SK-N-SH (cell line): ENCODE measurements at regions not wholly inside any gene's neighbourhood (a gene's known extent, or its start where the extent isn't known, plus 50 kb on each side); places are given as distances from the start of the nearest gene placed in this dataset.

Source experiments
- CTCF ChIA-PET: fragments of 300-600, 350-600 bp; formaldehyde crosslinking; extraction: SDS; loops from one replicate; lab custom pipeline; 2021; lab: Yijun Ruan, JAX
- POLR2A ChIA-PET: fragments of 350-600 bp; sonication (Branson Sonifier 250); formaldehyde crosslinking; extraction: SDS; loops from one replicate; lab custom pipeline; 2020; ENCODE audit warnings: antibody characterized with exemption, inconsistent platforms; lab: Yijun Ruan, JAX
- DNase-seq: peaks from one replicate; pipeline ENCODE4 v3.0.0; 2012
- H2AFZ ChIP-seq: fragments of 200-600 bp; sonication (generic); 2 replicates; pipeline ENCODE4 v1.8.1; 2016; ENCODE audit warnings: antibody characterized with exemption, mild to moderate bottlenecking, low read depth
- H3F3A ChIP-seq: fragments of 200-600 bp; sonication (generic); replicated peaks from 2 replicates; pipeline ENCODE3; 2016; ENCODE audit warnings: antibody characterized with exemption, mild to moderate bottlenecking; ENCODE audit not compliant: insufficient read depth
- H3K27ac ChIP-seq, 2 experiments: fragments of 200-500 bp in 1 of 2; fragments of 200-600 bp in 1 of 2; sonication (Bioruptor generic) in 1 of 2; sonication (generic), shearing (Covaris generic) in 1 of 2; 2 replicates each; pipeline versions ENCODE4 v1.5.1 to v1.6.1; 2014 to 2016; ENCODE audit warnings: low read depth in 2 of 2, inconsistent platforms in 1 of 2, low read length in 1 of 2, mild to moderate bottlenecking in 1 of 2, mixed read lengths in 1 of 2
- H3K27me3 ChIP-seq: fragments of 200-600 bp; sonication (generic), shearing (Covaris generic); 2 replicates; pipeline ENCODE4 v1.6.1; 2016; ENCODE audit warnings: mixed run types; ENCODE audit not compliant: insufficient read depth
- H3K36me3 ChIP-seq, 2 experiments: fragments of 200-500 bp in 1 of 2; fragments of 200-600 bp in 1 of 2; sonication (Bioruptor generic) in 1 of 2; sonication (generic) in 1 of 2; replicated peaks in 1 of 2; 2 replicates each; pipeline versions ENCODE3 to v1.5.1; 2014 to 2016; ENCODE audit warnings: low read length in 1 of 2, mild to moderate bottlenecking in 1 of 2; ENCODE audit not compliant: insufficient read depth in 2 of 2, control insufficient read depth in 1 of 2
- H3K4me1 ChIP-seq, 2 experiments: fragments of 200-500 bp in 1 of 2; fragments of 200-600 bp in 1 of 2; sonication (Bioruptor generic) in 1 of 2; sonication (generic), shearing (Covaris generic) in 1 of 2; 2 replicates each; pipeline versions ENCODE4 v1.5.1 to v1.6.1; 2014 to 2016; ENCODE audit warnings: low read depth in 1 of 2, low read length in 1 of 2, mixed run types in 1 of 2; ENCODE audit not compliant: insufficient read depth in 2 of 2, control insufficient read depth in 1 of 2
- H3K4me2 ChIP-seq: fragments of 200-600 bp; sonication (generic), shearing (Covaris generic); 2 replicates; pipeline ENCODE4 v1.6.1; 2017; ENCODE audit warnings: mixed run types
- H3K4me3 ChIP-seq, 2 experiments: fragments of 200-500 bp in 1 of 2; fragments of 200-600 bp in 1 of 2; sonication (Bioruptor generic) in 1 of 2; sonication (generic), shearing (Covaris generic) in 1 of 2; 2 replicates each; pipeline versions ENCODE4 v1.5.1 to v1.8.1; 2014 to 2016; ENCODE audit warnings: low read depth in 2 of 2, inconsistent platforms in 1 of 2, low read length in 1 of 2, mild to moderate bottlenecking in 1 of 2, mixed read lengths in 1 of 2, moderate library complexity in 1 of 2
- H3K79me2 ChIP-seq: fragments of 200-600 bp; sonication (generic); 2 replicates; pipeline ENCODE4 v1.8.1; 2017; ENCODE audit warnings: mild to moderate bottlenecking; ENCODE audit not compliant: insufficient read depth
- H3K9ac ChIP-seq: fragments of 200-600 bp; sonication (generic); 2 replicates; pipeline ENCODE4 v1.6.1; 2017; ENCODE audit warnings: mixed run types
- H3K9me2 ChIP-seq: fragments of 200-600 bp; sonication (generic); 2 replicates; pipeline ENCODE4 v1.6.1; 2017; ENCODE audit warnings: mixed run types
- H3K9me3 ChIP-seq: fragments of 200-600 bp; sonication (generic); 2 replicates; pipeline ENCODE4 v1.6.1; 2017; ENCODE audit warnings: mixed run types, mild to moderate bottlenecking, moderate library complexity
- H4K20me1 ChIP-seq: fragments of 200-600 bp; sonication (generic); 2 replicates; pipeline ENCODE4 v1.6.1; 2017; ENCODE audit warnings: mild to moderate bottlenecking, mixed run types; ENCODE audit not compliant: insufficient read depth
- CTCF ChIP-seq: fragments of 200-600 bp; sonication (generic); IDR thresholded peaks from 2 replicates; pipeline ENCODE4 v1.6.1; 2017; ENCODE audit warnings: antibody characterized with exemption, mild to moderate bottlenecking, moderate library complexity
- EZH2phosphoT487 ChIP-seq: fragments of 200-600 bp; sonication (generic); IDR thresholded peaks from 2 replicates; pipeline ENCODE4 v1.6.1; 2017; ENCODE audit warnings: low read depth, mixed run types, mild to moderate bottlenecking, antibody characterized with exemption, moderate library complexity, borderline replicate concordance
- FOXM1 ChIP-seq: IDR thresholded peaks from 2 replicates; pipeline ENCODE4 v1.4.0; 2012; ENCODE audit warnings: low read depth, mild to moderate bottlenecking
- RAD21 ChIP-seq: IDR thresholded peaks from 2 replicates; pipeline ENCODE4 v1.6.1; 2012; ENCODE audit warnings: mild to moderate bottlenecking, low read length
- RCOR1 ChIP-seq: fragments of 150-350 bp; IDR thresholded peaks from 2 replicates; pipeline ENCODE4 v1.6.1; 2017; ENCODE audit warnings: antibody characterized with exemption, low read length
- REST ChIP-seq: IDR thresholded peaks from 2 replicates; pipeline ENCODE4 v1.6.1; 2012; ENCODE audit warnings: mild to moderate bottlenecking, low read depth, low read length, moderate library complexity
- SMC3 ChIP-seq: IDR thresholded peaks from 2 replicates; pipeline ENCODE4 v1.6.1; 2012; ENCODE audit warnings: low read depth, low read length, improper control_type of control experiment
- USF1 ChIP-seq: IDR thresholded peaks from 2 replicates; pipeline ENCODE4 v1.4.0; 2012; ENCODE audit warnings: low read depth, borderline replicate concordance
- WGBS: methylation state at CpG from one replicate; pipeline ENCODE4 v1.1.6; 2017; ENCODE audit warnings: low lambda C conversion rate; 5-methylcytosine and 5-hydroxymethylcytosine counted together

GRCh38 chr7:25851332-25852210, 300.4 kb upstream of the NFE2L3 start:
- Histone ChIP-seq H3F3A (peaks cover 20% of the 10 kb centered on the region), H3K4me3 (peak overlapping the region; percentile 21 to 38; a peak in 2 of 4 replicates), H4K20me1 (no peaks in the 10 kb centered on the region), H3K27me3 (peaks cover 49% of the 10 kb centered on the region), H3K4me2 (peak overlapping the region; percentile 31; the same call in 1 of the 2 replicates), H3K9ac (no peak overlapping the region), H3K9me2 (no peaks in the 10 kb centered on the region), H3K79me2 (no peaks in the 10 kb centered on the region), H3K9me3 (no peaks in the 10 kb centered on the region), H3K4me1 (peaks cover 0 to 24% of the 10 kb centered on the region in 2 experiments; a peak in 2 of 4 replicates), H2AFZ (no peak overlapping the region), H3K36me3 (no peaks in the 10 kb centered on the region), H3K27ac (no peak overlapping the region)
- 48% methylated on average over 33 of the region's 33 CpGs for WGBS
- peak; percentile 81 for DNase-seq
- POLR2A ChIA-PET, result no interaction called here
- TF ChIP-seq SMC3, result peak; percentile 87
- TF ChIP-seq FOXM1, result no peak
- peak; percentile 37; the same call in 1 of the 2 replicates for TF ChIP-seq EZH2phosphoT487
- TF ChIP-seq CTCF, result peak; percentile 92
- peak; percentile 99 for TF ChIP-seq RAD21
- no peak for TF ChIP-seq REST
- TF ChIP-seq USF1, result no peak
- TF ChIP-seq RCOR1, result peak; percentile 42; the same call in 1 of the 2 replicates
- TF ChIP-seq, all 33 proteins: peak for 5
- CTCF ChIA-PET, result interaction anchor here (0.6 to 18.4 kb wide), 91 partner anchors 9 to 1339 kb away, joined by 3 to 432 read pairs (median 4); no protein-coding TSS in a partner anchor
